ENCODE measurements at regions not wholly inside any gene's neighbourhood (a gene's known extent, or its start where the extent isn't known, plus 50 kb on each side); places are given as distances from the start of the nearest gene placed in this dataset.

- no peak for TF ChIP-seq EZH2 (IDR thresholded peaks at IDR 0.05; ENCODE audit: low read length, missing control alignments)
- no peak for TF ChIP-seq CTCF (conservative IDR thresholded peaks at IDR 0.05 in 1 of 2, IDR thresholded peaks at IDR 0.05 in 1 of 2; ENCODE audit: low read depth in 1 of 2, low read length in 2 of 2)
Observed at GRCh38 chrX:69065451-69065850, 99.8 kb downstream of the PJA1 start.
